ENCODE measurements at regions not wholly inside any gene's neighbourhood (a gene's known extent, or its start where the extent isn't known, plus 50 kb on each side); places are given as distances from the start of the nearest gene placed in this dataset.

GRCh38 chrX:22392133-22392948, 119.6 kb downstream of the CBLL2 start:
- TF ChIP-seq CTCF (IDR thresholded peaks at IDR 0.05; ENCODE audit: insufficient read depth, low read depth, low read length) = no peak
- TF ChIP-seq EZH2 (IDR thresholded peaks at IDR 0.05; ENCODE audit: insufficient read depth, low read length) = no peak

Data from astrocyte (in vitro differentiated cells and primary cell).